ENCODE measurements at regions not wholly inside any gene's neighbourhood (a gene's known extent, or its start where the extent isn't known, plus 50 kb on each side); places are given as distances from the start of the nearest gene placed in this dataset.

GRCh38 chr15:58279654-58280053, 141.5 kb downstream of the AQP9 start:
- no peak for DNase-seq (ENCODE audit: low spot score)

DNA sequence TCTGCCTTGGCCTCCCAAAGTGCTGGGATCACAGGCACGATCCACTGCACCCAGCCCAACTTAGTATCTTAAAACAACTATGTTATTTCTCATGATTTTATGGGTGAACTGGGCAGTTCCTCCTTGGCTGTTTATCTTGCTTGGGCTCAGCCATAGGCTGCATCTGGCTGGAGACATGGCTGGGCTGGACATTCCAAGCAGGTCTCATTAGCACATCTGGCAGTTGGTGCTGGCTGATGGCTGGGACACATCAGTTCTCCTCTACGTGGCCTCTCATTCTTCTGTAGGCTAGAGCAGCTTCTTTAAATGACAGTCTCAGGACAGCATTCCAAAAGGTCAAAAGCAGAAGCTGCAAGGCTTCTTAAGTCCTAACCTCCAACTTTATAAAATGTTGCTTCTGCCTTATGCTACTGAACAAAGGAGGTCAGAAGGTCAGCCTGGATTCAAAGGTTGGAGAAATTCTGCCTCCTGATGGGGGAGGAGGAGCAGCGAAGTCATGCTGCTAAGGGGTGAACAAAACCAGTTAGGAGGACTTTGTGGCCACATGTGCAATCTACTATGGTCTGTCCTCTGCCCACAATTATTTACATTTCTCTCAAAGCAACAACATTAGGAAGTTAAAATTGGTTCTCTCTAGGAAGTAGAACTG, 144.0 kb downstream of the AQP9 start:
- no peak for DNase-seq (ENCODE audit: low spot score)
- TF ChIP-seq, protein P1, sequence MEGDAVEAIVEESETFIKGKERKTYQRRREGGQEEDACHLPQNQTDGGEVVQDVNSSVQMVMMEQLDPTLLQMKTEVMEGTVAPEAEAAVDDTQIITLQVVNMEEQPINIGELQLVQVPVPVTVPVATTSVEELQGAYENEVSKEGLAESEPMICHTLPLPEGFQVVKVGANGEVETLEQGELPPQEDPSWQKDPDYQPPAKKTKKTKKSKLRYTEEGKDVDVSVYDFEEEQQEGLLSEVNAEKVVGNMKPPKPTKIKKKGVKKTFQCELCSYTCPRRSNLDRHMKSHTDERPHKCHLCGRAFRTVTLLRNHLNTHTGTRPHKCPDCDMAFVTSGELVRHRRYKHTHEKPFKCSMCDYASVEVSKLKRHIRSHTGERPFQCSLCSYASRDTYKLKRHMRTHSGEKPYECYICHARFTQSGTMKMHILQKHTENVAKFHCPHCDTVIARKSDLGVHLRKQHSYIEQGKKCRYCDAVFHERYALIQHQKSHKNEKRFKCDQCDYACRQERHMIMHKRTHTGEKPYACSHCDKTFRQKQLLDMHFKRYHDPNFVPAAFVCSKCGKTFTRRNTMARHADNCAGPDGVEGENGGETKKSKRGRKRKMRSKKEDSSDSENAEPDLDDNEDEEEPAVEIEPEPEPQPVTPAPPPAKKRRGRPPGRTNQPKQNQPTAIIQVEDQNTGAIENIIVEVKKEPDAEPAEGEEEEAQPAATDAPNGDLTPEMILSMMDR (IDR thresholded peaks at IDR 0.05) = no peak
- no peak for ATAC-seq (ENCODE audit: low FRiP score)

More at GRCh38 chr15:58279654-58280053, 141.5 kb downstream of the AQP9 start:
- ATAC-seq (ENCODE audit: low FRiP score) = no peak
- TF ChIP-seq, protein P1 (IDR thresholded peaks at IDR 0.05) = no peak

- TF ChIP-seq, protein P1 (IDR thresholded peaks at IDR 0.05) = no peak
- DNase-seq (ENCODE audit: low spot score) (no peak), ATAC-seq (ENCODE audit: low FRiP score) (no peak)
These were observed 145.1 kb downstream of the AQP9 start for GRCh38 chr15:58283302-58283701.

DNA sequence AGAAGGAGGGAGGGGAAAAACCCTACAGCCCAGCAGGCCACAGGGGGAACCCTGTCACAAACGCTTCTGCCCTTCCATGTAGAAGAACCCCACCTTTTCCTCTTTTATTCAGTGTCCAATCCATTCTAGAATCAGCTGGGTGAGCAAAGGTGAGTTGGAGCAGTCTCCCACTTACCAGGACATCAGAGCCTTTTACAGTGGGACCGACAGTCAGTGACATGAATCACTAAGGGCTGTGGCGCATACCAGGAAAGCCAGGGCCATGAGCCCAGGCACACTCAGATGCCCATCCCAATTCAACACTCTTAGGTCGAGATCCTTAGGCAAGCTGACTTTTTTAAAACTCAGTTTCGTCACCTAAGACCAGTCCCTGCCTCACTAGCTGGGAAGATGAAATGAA, 146.1 kb downstream of the AQP9 start:
- DNase-seq (ENCODE audit: low spot score) (no peak), ATAC-seq (ENCODE audit: low FRiP score) (no peak)
- TF ChIP-seq, protein P1 (IDR thresholded peaks at IDR 0.05) = no peak

DNA sequence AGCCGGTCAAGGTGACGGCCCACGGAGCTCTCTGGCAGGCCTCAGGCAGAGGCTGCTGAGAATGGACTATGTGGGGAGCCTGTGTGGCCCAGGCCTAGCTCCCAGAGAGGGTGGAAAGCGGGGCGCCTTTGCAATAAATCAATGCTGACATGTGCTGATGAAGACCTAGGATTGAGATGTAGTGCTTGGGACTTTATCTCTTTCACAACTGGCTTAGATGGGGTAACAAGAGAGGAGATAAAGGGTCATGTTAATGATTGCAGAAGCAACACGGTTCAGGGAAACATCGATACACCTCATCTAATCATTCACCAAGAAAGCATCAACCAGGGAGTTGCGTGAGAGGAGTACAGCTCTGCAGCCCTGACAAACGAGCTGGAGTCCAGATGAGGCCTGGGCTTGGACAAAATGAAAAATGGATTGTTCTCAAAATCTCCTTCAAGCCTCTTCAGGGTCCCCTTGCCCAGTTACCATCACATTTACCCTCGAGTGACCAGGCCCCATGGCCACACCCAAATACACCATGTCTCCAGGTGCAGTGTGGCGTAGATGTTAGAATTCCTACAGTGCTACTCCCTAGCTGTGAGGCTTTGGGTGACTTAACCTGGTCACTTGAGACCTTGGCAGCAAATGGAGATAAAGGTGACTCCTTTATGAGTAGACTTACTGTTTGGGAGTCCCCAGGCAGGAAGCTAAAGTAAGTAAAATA, 146.4 kb upstream of the LIPC start:
- ATAC-seq (ENCODE audit: low FRiP score) (no peak), DNase-seq (ENCODE audit: low spot score) (no peak)
- TF ChIP-seq, protein P1 (IDR thresholded peaks at IDR 0.05) = no peak

GRCh38 chr15:58285921-58286278, 145.9 kb upstream of the LIPC start:
- DNase-seq (ENCODE audit: low spot score) (no peak), ATAC-seq (ENCODE audit: low FRiP score) (no peak)
- TF ChIP-seq, protein P1 (IDR thresholded peaks at IDR 0.05) = no peak

GRCh38 chr15:58286523-58286922, 145.3 kb upstream of the LIPC start:
- DNase-seq (ENCODE audit: low spot score) = no peak
- ATAC-seq (ENCODE audit: low FRiP score) = no peak
- TF ChIP-seq, protein P1 (IDR thresholded peaks at IDR 0.05) = no peak
